NCI-H2227 (cell line): ENCODE measurements at regions not wholly inside any gene's neighbourhood (a gene's known extent, or its start where the extent isn't known, plus 50 kb on each side); places are given as distances from the start of the nearest gene placed in this dataset.

Source experiments
- DNase-seq: peaks from one replicate; lab custom pipeline; 2025; ENCODE audit not compliant: unreplicated experiment; lab: John Stamatoyannopoulos, UW

DNA sequence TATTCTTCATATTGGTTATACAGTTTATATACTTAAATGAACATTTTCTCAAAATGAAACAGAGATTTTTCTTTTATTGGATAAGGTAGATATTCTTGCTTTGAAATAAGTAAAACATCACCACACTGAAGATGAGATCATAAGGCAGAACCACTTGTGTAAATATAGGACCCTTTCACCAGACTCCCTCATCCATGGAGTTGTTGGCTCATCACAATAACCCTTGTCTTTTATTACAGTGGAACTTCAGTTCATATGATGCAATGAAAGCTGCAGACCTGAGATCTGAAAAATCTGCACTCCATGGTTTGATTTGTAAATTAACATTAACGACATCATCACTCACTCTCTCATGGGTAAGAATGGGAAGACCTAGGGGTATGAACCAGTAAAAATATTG lies 51.9 kb upstream of the DBX2 start:
- no peak for DNase-seq

- DNase-seq: no peak
These were observed 55.1 kb upstream of the DBX2 start for GRCh38 chr12:45105996-45106395.

DNA sequence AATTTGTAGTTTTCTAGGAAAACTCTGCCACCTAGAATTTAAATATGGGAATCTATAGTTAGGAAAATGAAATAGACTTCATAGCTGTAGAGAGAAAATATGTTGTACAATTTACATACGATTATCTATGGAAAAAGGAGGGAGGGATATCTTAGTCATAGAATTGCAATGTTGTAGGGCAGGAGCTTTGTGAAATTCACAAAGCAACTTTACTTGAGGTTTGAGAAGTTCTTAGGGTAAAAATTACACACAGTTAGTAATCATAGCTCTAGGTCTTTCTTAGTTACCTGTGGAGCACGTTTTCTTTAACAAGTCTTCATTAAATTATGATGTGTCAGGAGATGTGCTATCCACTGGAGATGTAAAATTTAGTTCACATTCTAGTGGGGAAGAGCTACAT lies 61.4 kb upstream of the DBX2 start:
- no peak for DNase-seq

DNA sequence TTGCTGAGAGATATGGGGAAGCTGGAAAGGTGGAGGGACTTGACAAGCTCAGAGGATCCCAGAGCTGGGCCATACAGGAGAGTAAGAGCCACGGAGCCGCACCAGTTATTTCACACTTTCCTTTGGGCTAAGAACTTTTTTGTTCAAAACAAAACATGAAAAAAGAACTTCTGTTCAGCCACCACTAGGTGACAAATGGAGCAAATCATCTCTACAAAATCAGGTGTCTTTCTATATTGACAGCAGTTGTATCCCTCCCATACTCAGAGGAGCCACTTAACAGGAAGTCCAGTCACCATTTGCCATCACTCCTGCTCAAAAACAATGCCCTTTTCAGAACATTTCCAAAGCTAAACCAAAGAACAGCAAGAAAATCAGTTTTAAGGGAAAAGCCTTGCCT lies 70.3 kb upstream of the DBX2 start:
- no peak for DNase-seq

DNA sequence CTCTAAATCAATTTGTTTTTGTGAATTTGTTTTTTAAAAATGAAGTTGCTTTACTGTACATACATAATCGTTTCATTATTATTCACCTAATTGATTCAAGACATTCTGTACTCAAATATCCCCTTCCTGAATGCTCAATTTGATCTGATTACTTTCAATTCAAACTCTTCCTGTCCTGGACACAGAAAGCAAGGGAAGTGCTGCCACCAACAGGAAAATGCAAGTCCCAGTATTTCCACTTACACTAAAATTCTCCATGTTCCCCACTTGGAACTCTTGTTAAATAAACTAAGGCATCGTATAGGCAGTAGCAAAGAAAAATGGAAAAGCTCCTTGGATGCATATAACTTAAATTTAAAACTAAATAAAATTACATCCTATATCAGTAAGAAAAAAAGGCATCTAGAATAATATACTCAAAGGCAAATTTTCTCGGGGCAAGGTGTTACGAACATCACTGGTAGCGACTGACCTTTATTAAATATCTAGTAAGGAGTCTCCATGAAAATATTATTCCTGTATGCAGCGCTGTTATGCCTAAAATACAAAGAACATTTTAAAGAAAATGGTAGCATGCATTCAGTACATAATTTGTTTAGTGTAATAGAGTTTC lies 72.0 kb upstream of the DBX2 start:
- peak; percentile 3 for DNase-seq

DNA sequence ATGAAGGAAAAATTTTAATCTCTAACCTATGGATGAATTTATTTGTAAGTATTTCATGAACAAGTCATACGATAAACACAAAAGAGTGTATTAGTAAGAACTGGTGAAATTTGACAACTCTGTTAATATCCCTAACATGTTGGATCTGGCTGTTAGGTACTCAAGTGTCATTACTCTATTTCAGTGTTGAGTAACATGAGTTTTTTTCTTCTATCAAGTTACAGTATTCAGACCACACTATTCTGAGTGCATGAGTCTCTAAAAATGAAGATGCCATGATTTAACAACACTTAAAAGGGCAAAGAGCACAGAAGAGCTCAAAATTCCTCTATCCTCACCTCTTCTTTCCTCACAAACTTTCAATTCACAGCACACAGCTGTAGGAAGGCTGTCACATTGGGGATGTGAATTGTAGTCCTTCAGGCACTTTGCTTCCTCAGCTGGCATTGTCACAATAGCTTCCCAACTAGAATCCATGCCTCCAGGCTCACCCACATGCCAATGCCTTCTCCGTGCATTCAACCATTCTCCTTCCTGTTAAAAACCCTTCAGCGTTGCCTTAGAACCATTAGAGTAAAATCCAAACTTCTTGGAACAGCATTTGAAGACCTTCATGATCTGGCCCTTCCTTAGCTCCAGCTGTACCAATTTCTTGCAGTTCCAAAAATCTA lies 73.7 kb upstream of the DBX2 start:
- no peak for DNase-seq

DNA sequence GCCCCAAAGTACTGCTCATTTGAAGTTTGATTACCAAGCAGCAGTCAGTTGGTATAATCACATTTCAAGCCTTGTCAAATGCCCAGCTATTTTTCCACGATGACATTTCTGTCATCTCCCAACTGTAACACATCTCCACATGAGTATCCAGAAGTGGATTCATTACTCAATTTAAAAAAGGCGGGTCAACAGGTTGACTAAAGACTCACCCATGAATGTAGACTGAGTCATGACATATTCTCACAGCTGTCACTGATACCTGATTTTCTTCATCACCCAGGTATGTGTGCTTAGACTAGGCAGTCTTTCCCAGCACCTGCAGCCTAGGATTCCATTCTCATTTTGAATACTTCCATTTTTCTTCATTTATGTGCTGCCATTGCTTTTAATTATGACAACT lies 75.1 kb upstream of the DBX2 start:
- no peak for DNase-seq

DNA sequence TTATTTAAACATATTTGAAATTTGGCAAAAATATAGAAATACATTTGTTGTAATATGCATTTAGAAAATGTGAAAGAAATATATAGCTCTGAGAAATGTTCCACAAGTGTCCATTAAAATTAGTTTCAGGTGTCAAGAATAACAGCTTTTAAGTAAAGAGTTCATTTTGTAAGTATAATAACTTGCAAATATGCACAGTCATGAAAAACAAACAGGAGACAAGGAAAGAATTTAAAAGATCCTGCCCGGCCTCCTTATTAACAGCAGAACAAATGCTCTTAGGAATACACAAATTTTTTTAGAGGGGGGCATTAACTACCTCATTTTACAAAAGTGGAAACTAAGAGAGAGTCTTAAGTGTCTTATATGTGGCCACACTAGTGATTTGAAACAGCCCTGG lies 77.7 kb upstream of the DBX2 start:
- DNase-seq: no peak

DNA sequence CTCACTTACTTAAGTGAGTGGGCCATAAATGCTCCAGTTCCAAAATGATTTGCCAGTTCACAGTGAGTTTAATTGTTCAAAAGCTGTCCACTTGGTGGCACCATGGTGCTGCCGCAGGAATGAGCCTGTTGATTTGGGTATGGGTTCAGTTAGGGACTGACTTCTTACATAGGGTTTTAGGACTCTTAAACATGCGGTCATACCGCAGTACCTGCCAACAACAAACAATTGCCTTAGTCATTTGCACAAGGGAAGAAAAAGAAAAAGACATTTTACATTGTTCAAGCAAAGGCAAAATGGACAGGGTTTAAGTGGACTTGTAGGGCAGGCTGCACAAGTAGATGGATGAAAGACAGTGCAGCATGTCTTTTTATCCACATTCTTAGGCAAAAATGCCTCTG lies 80.0 kb upstream of the DBX2 start:
- peak; percentile 54 for DNase-seq

- DNase-seq: no peak
These were observed 80.6 kb upstream of the DBX2 start for GRCh38 chr12:45131506-45131905.

GRCh38 chr12:45138609-45139008 lies 77.3 kb upstream of the ANO6 start:
- DNase-seq: no peak

GRCh38 chr12:45148006-45148405 lies 67.9 kb upstream of the ANO6 start:
- DNase-seq: no peak

- no peak for DNase-seq
These were observed 67.3 kb upstream of the ANO6 start for GRCh38 chr12:45148619-45149018.

DNA sequence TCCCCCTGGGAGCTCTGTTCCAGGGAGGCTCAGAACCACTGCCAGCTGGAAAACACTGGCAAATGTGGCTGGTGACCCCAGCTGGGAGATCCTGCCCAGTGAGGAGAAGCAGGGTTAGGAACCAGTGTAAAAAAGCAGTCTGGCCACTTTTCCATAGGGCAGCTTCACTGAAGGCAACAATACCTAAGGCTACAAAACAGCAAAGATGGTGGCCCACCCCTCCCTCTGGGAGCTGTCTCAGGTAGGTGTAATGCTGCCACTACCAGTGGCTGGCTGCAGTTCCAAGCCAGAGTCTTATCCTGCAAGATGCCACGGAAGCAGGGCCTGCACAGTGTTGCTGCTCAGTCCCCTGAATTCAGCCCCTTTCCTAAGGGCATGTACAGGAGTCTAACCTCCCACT lies 50.6 kb upstream of the ANO6 start:
- no peak for DNase-seq

- DNase-seq: no peak
These were observed 49.8 kb upstream of the ANO6 start for GRCh38 chr12:45166056-45166455.
